ENCODE measurements at regions not wholly inside any gene's neighbourhood (a gene's known extent, or its start where the extent isn't known, plus 50 kb on each side); places are given as distances from the start of the nearest gene placed in this dataset.

DNA sequence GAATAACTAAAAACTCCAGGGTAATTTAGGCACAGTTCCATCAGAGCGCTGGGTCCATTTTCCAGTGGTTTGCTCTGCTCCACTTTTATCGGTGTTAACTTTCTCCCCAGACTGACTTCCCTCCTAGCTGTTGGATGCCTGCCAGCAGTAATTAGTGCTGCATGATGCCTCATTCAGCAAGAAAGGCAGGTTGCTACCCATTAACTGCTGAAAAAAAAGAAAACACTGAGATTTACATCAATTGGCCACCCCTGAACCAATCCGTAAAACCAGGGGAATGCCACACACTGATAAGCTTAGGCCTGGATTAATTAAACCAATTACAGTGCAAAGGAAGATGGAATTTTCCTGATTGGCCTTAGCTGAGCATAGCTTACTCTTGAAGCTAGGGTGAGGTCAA is 182.4 kb upstream of the CXXC4 start:
- DNase-seq (ENCODE audit: low read depth) = no peak

DNA sequence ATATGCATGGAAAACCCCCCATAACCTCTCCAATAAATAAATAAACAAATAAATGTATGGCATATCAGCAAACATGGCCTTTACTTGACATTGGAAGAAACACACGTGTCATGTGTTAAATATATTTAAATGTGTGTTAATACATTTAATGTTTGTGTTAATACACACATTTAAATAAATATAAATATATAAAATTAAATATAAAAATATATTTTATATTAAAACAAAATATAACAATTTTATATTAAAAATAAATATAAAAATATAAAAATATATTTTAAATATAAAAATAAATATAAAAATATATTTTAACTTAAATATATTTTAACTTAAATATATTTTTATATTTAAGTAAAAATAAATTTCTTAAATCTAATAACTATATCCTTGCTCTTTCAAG is 187.6 kb upstream of the CXXC4 start:
- DNase-seq (ENCODE audit: low read depth) = no peak

DNA sequence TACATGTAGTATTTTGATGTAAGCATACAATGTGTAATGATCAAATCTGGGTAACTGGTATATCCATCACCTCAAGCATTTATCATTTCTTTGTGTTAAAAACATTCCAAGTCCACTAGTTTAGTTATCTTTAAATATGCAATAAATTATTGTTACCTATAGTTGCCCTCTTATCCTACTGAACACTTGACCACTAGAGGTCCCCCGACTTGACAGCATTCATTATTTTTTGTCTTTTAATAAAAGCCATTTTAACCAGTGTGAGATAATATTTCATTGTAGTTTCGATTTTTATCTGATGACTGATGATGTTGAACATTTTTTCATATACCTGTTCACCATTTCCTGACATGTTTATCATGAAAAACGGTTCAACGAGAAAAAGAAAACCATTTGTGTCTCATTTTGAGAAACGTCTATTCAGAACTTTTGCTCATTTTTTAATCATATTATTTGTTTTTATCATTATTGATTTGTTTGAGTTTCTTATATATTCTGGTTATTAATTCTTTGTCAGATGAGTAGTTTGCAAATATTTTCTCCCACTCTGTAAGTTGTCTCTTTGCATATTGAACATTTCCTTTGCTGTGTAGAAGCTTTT is 199.0 kb upstream of the CXXC4 start:
- DNase-seq (ENCODE audit: low read depth) = no peak

DNA sequence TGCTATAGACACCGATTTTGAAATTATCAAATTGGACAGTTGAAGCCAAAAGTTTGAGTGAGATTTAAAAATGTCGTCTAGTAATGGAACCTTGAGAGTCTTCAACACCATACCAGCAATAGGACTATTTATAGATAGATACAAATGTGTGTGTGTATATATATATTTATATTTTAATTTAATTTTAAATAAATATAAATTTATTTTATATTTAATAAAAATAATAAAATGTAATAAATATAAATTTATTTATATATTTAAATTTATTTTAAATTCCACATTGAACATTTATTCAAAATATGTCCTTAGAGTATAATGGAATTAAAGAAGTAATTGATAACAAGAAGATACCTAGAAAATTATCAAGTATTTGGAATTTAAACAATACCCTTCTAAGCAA is 221.9 kb upstream of the CXXC4 start:
- no peak for DNase-seq (ENCODE audit: low read depth)

DNA sequence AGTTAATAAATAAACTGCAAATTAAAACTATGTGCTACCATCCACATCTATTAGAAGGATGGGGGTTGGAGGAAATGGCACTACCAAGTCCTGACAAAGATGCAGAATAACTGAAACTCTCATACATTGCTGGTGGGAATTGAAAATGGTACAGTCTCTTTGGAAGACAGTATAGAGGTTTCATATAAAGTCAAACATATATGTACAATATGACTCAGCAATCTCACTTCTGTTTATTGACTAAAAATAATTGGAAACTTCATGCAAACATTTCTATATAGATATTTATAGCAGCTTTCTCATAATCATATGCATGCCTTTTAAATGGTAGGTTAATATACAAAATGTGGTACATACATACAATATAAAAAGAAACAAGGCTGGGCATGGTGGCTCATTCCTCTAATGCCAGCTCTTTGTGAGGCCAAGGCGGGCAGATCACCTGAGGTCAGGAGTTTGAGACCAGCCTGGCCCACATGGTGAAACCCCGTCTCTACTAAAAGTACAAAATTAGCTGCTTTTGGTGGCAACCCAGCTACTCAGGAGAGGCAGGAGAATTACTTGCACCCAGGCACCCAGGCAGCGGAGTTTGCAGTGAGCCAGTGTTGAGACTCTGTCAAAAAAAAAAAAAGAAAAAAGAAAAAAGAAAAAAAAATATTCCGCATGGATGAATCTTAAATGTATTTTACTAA is 225.0 kb upstream of the CXXC4 start:
- no peak for DNase-seq (ENCODE audit: low read depth)

DNA sequence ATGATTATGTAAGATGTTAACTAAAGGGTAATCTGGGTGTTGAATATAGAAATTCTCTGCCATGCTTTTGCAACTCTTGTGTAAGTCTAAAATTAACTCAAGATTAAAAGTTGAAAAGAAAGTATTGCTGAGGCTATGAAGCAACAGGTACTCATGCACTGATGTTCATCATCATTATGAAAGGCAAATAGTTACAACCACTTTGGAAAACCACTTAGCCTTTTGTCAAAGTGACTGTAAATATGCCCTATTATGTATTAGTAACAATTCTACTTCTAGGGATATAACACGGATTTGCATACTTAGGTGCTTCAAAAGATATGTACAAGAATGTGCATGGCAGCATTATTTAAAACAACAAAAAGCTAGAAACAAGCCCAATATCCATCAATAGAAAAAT is 227.8 kb upstream of the CXXC4 start:
- DNase-seq (ENCODE audit: low read depth) = no peak

DNA sequence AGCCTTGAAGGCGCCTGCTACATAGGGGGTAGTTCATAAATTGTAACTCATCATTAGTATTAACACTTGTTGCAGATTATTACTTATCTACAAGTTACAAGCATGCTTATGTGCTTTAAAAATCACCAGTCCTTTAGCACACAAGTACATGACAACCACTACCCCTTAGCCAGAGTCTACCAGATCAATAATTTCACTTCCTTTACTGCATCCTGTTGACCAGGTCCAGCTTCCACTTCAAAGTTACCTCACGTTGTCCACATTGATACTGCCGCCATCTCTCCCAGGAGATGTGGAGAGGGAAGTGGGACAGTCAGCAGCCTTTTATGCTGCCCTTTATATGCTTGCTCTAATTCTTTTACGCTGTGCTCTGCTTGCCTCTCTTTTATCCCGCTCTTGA is 231.3 kb upstream of the CXXC4 start:
- DNase-seq (ENCODE audit: low read depth) = no peak

DNA sequence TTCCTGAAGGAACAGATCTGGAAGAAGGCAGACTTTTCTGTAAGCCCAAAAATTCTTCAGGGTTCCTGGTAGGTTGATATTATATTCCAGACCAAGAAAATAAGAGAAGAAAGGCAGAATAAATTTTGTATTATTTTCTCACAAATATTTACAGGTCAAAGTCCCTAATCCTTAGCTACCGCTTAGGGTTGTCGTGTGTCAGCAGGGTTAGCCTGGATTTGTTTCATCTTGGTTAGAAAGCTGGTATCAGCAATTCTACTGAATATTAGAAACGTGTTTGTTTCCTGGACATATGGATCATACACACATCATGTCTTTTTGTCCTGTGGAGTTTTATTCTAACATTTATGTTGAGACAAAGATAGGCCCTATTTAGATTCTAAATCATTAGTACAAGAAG is 232.9 kb upstream of the CXXC4 start:
- DNase-seq (ENCODE audit: low read depth) = no peak

DNA sequence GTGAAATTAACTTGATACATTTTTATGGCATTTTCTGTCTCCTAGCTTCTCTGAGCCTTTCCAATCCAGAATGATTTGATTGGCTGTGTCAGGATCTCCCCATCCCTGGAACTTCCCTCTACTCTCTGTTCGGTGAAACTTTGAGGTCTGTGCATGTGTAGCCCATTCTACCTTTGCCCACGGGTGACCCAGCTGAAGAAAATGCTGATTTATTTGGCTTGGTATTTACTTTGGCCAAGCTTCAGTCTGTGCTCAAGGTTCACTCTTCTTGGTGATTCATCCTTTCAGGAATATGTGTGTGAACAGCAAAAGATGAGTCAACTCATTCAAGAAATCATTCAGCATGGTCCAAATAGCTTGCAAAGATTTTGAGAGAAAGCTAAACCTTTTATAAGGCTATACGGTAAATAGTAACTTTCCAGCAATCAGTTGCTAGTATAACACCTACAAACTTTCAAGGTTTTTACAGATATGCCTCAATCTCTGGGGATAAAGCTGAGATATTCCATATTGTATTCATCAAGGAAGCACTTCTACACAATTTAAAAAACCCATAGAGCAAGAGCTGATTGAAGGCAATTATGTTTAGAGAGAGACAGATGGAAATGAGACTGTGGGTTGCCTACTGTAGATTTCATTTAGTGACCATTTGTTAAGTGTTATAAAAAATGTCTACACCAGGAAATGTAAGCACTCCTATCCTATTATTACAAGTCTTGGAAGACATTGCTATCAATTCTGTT is 233.9 kb upstream of the CXXC4 start:
- no peak for DNase-seq (ENCODE audit: low read depth)

DNA sequence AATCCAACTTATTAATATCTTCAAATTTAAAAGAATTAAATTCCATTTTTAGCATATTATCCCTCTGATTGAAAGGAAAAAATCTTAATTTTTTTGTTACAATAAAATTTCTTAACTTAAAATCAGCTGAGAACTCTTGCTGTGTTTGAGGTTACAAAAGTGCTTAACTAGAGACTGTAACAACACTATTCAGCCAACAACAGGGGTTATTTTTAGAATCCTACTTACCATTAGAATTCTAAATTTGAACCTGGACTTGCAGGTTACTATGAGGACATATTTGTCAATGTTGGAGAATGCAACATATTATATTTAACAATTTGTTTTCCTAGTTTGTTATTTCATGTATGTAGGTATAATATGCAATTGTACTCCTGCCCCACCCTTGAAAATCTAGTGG is 238.1 kb upstream of the CXXC4 start:
- DNase-seq (ENCODE audit: low read depth) = no peak

DNA sequence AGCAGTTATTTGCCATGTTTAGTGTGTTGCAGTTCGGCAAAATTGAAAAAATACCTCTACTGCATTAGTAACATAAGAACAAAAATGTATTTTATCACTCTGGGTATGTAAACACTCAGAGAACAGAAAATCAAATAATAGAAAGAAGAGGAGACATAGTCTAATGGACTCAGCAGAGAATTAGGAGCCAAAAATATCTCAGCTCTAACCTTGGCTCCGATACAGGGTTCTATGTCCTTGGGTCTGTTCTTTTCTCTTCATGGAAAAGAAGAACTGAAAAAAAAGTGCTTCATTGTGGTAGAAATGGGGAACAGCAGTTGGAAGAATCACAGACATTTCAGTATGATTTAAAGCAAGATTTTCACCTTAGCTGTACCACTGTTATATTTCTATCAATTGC is 240.5 kb upstream of the CXXC4 start:
- no peak for DNase-seq (ENCODE audit: low read depth)

DNA sequence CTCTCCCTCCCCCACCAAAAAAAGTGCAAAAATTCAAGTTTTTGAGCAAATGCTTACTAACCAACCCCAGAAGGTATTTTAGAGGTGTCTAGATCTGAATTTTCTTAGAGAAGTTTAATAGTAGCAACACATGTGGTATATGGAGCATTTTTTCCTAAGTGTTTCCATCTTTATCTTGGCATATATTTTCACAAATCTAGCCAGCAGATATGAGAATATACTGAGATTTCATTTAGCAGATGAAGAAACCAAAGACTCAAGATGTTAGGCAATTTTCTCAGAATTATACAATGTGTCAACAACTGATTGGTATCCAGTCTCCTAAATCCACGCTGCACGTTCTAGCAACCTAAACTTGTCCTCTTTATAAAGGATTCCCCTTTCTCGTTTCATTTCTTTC is 245.5 kb upstream of the CXXC4 start:
- DNase-seq (ENCODE audit: low read depth) = no peak

DNA sequence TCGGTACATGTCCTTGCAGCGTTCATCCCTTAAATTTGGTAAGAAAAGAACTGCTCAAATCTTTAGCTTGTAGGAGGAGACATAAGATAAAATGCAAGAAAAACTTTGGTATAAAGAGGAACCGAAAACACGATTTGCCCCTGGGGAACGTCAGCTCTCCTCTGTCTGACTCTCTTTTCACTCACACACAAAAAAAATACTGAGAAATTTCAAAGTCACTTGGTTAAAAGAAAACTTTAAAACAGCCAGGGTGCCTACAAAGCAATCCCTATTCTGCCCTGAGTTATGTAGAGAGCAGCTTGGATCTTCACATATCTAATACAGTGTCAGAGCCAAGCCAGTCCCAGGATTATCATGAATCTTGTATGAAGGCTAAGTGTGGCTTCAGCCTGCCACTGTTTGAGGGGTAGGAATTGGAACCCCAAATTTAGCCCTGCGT is 248.5 kb upstream of the CXXC4 start:
- no peak for DNase-seq (ENCODE audit: low read depth)

DNA sequence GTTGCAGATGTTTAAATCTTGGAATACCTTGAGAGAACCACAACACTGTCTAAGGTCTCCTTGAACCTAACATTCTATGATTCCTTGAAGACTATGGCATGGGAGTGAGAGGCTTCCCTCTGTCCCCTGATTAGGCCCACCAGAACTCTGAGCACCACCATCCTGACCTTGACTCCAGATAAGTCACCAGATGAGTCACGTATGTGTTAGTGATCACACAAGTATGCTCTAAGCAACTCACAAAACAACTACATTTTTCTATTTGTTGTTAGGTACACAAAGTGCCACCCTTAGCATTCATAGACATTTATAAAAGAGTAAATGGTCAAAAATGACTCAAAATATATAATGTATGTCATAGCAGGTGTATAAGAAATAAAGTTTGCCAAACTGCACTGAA is 252.9 kb upstream of the CXXC4 start:
- DNase-seq (ENCODE audit: low read depth) = no peak

DNA sequence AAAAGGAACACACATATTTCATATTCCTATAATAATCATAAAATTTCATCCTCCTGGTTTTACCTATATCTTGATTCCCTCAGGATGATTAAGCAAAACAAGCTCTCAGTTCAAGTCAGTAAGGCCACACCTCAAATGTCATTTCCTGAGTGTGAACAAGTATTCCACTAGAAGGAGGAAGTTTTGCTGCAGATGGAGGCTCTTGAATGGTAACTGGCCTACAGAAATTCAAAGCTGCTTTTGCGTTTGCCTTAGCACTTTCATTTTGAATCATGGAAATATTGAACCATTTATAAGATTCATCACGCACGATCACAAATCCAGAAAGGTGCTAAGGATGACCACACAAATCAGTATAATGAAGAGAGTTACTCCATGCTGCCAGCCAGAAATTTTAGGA is 254.4 kb upstream of the CXXC4 start:
- no peak for DNase-seq (ENCODE audit: low read depth)

DNA sequence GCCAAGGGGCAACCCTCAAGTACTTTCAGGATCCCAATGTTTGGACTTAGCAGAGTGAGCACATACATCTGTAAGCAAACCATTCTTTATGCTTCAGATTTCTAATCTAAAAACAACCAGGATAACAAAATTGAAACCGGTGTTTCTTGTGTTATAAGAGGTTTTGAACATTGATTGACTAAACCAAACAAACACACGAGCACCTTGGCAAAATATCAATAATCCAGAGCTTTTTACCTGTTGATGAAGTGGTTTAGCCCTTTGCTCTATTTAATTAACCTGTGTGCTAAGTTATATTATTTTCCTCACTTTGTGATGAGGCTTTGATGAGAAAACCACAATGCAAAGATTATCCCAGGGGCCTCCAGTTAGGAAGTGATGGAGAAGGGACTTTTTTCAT is 255.3 kb upstream of the CXXC4 start:
- no peak for DNase-seq (ENCODE audit: low read depth)

DNA sequence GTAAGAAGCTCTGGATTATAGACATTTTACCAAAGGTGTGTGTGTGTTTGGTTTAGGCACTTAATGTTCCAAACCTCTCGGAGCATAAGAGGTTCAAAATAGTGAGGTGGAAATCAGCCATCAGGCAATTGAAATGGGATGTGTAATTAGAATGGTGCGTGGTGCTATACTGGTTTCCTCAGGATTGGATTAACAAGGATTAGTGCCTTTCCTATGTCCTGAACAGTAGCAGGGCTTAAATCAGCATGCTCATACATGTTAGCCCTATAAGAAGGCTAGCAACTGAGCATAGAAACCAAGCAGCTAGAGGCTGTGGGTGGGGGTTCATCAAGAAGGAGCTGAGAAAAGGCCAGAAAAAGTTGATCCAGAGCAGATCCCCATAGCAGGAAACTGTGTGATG is 256.8 kb upstream of the CXXC4 start:
- no peak for DNase-seq (ENCODE audit: low read depth)

DNA sequence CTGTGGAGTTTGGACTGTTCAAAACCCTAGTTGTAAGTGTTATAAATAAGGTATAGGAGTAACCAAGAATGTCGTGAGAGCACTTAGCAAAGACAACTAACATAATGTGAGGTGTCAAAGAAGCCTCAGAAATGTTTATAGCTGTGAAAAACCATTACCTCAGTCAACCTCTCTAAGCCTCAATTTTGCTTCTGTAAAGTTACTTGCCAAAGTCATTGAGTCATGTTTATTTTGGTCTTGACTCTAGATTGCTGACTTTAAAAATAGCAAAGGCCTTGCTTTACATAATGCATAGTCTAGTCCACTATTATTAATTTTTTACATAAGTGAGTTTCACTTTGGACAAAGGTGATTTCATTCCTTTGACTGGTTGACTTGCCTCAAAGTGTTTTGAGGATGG is 257.6 kb upstream of the CXXC4 start:
- no peak for DNase-seq (ENCODE audit: low read depth)

DNA sequence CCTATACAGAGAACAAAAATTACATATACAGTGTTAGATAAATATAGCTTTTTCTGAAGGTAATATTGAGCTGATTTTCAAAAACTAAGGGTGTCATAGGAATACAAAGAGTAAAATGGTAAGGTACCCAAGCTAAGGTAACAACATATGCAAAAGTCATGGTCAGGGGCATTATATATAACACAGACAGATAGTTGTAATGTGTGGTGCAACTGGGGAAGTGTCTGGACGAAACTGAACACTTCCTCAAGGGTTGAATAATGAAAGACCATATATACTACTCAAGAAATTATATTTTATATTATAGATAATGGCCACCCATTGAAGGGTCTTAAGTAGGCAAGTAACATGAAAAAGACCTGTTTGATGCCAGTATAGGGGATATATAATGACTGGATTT is 262.1 kb upstream of the CXXC4 start:
- no peak for DNase-seq (ENCODE audit: low read depth)

DNA sequence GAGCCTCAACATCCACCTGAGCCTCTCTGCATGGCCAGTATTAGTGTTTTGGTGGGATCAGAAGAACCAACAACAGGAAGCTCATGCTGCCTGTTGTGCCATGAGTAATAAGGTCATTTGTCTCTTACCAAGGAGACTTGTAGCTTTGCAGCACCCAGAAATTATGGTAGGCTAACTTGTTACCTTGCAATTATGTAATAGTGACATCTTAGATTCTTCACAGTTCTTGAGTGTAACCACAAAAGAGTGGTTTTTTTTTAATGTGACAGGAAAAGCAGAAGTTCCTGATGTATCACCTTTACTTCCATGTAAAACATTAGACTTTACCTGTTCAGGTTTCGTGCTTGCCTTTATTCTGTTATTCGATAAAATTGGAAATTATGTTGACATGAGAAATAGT is 263.9 kb upstream of the CXXC4 start:
- DNase-seq (ENCODE audit: low read depth) = no peak

DNA sequence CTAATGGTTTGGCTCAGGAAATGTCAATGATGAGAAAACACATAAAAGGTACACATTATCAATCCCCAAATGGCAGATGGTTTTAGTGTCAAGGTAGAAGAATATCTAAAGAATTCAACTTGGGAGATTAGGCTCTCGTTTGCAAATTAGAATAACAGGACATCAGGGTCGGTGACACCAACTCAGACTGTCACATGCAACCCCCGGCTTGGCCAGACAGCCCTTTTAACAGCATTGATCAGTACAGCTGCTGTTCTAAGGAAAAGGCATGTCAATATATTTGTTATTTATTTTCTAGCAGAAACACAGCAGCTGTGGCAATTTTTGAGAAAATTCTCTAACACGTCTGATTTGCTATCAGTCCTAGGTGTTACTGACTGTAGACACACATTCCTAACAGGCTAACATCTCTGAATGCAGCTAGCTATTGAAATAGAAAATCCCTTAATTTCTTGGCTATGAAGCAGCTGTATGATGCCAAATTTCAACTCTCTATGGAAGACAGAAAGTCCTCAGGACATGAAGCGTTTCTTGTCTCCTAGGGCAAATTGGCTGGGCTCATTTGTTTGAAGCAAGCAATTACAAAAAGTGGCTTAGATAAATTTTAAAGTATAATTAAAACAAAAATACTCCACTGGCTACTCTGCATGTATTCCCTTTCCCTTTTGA is 269.0 kb upstream of the CXXC4 start:
- DNase-seq (ENCODE audit: low read depth) = no peak

DNA sequence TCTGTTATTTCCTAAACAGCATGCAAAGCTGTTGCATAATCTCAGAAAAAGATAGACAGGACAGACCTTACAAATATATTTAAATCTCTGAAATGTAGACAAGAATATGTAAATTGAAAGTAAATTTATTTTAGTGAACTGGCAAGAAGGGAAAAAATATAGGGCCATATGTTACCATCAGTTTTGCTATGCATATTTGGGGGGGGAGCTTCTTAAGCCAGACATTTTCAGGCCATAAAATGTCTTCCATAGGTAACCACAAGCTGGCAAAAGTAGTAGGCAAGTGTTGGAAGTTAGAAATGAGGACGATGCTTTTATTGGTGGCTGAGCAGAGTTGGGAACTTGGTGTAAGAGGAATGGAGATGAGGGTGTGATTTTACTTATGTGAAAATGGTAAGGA is 272.0 kb upstream of the CXXC4 start:
- no peak for DNase-seq (ENCODE audit: low read depth)

DNA sequence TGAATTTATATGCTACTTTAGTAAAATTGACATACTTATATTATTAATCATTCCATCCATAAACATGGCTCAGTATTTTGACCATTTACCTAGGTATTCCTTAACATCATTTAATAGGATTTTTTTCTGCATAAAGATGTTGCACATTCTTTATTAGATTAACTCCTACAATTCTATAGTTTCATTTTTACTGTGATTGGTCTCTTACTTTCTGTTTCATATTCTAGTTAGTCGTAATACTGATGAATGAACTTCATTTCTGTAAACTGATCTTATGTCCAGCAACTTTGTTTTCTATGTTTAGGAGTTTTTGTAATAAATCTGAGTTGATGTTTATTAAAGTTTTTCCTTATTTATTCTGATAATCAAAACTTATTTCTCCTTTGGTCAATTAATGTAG is 278.2 kb upstream of the CXXC4 start:
- DNase-seq (ENCODE audit: low read depth) = no peak

Measured in activated T-helper 1 cell treated with Interleukin-2 at 50 U/mL for 16 hours (primary cell).